NB4 (cell line): ENCODE measurements at regions not wholly inside any gene's neighbourhood (a gene's known extent, or its start where the extent isn't known, plus 50 kb on each side); places are given as distances from the start of the nearest gene placed in this dataset.

Experiments
- CTCF ChIP-seq: IDR thresholded peaks from one replicate; pipeline ENCODE4 v1.5.1; 2012; ENCODE audit warnings: low read depth, low read length
- MYC ChIP-seq: IDR thresholded peaks from 2 replicates; pipeline ENCODE4 v1.6.1; 2011; ENCODE audit warnings: low read depth, low read length
- POLR2A ChIP-seq: IDR thresholded peaks from 2 replicates; pipeline ENCODE4 v1.6.1; 2011; ENCODE audit warnings: mild to moderate bottlenecking; ENCODE audit not compliant: insufficient read length; ENCODE audit errors: extremely low read depth

- no peak for TF ChIP-seq CTCF
- TF ChIP-seq POLR2A, result no peak
- no peak for TF ChIP-seq MYC
Measured at GRCh38 chr7:69190025-69190424, 408.2 kb upstream of the AUTS2 start.
